GM10248 (cell line): ENCODE measurements at regions not wholly inside any gene's neighbourhood (a gene's known extent, or its start where the extent isn't known, plus 50 kb on each side); places are given as distances from the start of the nearest gene placed in this dataset.

Experiments used
- CTCF ChIA-PET: fragments of 300-600 bp; sonication (Branson Sonifier 250); formaldehyde crosslinking; extraction: SDS; loops from one replicate; lab custom pipeline; 2021; ENCODE audit warnings: antibody characterized with exemption; lab: Yijun Ruan, JAX
- POLR2A ChIA-PET: fragments of 350-650 bp; sonication (Branson Sonifier 250); formaldehyde crosslinking; extraction: SDS; loops from one replicate; lab custom pipeline; 2020; ENCODE audit warnings: antibody characterized with exemption; lab: Yijun Ruan, JAX
- DNase-seq: peaks from one replicate; pipeline ENCODE4 v3.0.0; 2012; ENCODE audit errors: extremely low spot score
- TF ChIP-seq, protein P1 (sequence below): IDR thresholded peaks from 2 replicates; pipeline ENCODE4 v1.5.1; 2012; ENCODE audit warnings: mild to moderate bottlenecking, low read depth; ENCODE audit errors: extremely low read depth, missing control alignments, control extremely low read depth

DNA sequence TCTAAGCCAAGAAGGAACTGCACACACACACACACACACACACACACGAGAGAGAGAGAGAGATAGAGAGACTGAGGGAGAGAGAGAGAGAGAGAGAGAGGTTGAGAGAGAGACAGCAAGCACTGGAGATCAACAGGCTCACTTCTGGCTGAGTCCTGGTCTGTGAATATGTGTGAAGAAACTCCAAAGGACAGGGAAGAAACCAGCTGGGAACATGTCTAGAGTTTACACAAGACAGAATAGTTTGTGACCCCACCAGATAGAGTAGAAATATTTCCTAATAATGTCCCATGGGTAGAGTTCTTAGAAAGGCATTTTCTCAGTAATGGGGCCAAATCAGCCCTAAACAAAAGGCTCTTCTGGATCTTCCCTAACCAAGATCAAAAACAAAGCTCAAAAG lies 155.5 kb upstream of the IGFBP3 start:
- no peak for DNase-seq
- ChIA-PET POLR2A (no interaction called here), CTCF (interaction anchor here (1.0 kb wide), 1 partner anchor 14 kb away, joined by 3 read pairs; no protein-coding TSS in a partner anchor)
- TF ChIP-seq, protein P1, sequence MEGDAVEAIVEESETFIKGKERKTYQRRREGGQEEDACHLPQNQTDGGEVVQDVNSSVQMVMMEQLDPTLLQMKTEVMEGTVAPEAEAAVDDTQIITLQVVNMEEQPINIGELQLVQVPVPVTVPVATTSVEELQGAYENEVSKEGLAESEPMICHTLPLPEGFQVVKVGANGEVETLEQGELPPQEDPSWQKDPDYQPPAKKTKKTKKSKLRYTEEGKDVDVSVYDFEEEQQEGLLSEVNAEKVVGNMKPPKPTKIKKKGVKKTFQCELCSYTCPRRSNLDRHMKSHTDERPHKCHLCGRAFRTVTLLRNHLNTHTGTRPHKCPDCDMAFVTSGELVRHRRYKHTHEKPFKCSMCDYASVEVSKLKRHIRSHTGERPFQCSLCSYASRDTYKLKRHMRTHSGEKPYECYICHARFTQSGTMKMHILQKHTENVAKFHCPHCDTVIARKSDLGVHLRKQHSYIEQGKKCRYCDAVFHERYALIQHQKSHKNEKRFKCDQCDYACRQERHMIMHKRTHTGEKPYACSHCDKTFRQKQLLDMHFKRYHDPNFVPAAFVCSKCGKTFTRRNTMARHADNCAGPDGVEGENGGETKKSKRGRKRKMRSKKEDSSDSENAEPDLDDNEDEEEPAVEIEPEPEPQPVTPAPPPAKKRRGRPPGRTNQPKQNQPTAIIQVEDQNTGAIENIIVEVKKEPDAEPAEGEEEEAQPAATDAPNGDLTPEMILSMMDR = no peak

- no peak for DNase-seq
- ChIA-PET POLR2A (no interaction called here), CTCF (interaction anchor here (1.2 to 1.7 kb wide), 2 partner anchors 11 to 19 kb away, joined by 4 read pairs; no protein-coding TSS in a partner anchor)
- TF ChIP-seq, protein P1 = no peak
Measured at GRCh38 chr7:46072722-46073121, 151.7 kb upstream of the IGFBP3 start.

- no peak for DNase-seq
- TF ChIP-seq, protein P1 = no peak
- ChIA-PET POLR2A (no interaction called here), CTCF (interaction anchor here (0.9 to 1.0 kb wide), 3 partner anchors 10 to 23 kb away, joined by 3 to 4 read pairs (median 3); no protein-coding TSS in a partner anchor)
Measured at GRCh38 chr7:46071601-46072000, 150.5 kb upstream of the IGFBP3 start.

- DNase-seq = no peak
- POLR2A ChIA-PET = no interaction called here
- TF ChIP-seq, protein P1 = no peak
- CTCF ChIA-PET = interaction anchor here (1.0 kb wide), 2 partner anchors 9 to 23 kb away, joined by 3 to 4 read pairs; no protein-coding TSS in a partner anchor
Measured at GRCh38 chr7:46071076-46071475, 150.0 kb upstream of the IGFBP3 start.

DNA sequence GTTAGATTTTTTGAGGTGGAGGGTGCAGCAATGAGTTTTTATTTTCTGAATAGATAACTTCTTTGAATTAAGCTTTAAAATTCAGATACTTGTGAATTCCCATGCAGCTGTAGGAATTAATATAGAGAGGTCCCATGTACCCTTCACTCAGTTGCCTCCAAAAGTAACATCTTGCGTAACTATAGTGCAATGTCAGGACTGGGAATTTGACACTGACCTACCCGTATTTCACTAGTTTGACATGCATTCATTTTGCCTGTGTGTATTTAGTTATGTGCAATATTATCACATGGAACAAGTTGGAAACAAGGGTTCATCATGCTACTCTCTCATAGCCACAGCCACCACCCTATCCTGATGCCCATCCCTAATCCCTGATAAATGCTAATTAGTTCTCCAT lies 147.1 kb upstream of the IGFBP3 start:
- TF ChIP-seq, protein P1 = no peak
- DNase-seq = no peak
- POLR2A ChIA-PET = no interaction called here
- CTCF ChIA-PET = no interaction called here

DNA sequence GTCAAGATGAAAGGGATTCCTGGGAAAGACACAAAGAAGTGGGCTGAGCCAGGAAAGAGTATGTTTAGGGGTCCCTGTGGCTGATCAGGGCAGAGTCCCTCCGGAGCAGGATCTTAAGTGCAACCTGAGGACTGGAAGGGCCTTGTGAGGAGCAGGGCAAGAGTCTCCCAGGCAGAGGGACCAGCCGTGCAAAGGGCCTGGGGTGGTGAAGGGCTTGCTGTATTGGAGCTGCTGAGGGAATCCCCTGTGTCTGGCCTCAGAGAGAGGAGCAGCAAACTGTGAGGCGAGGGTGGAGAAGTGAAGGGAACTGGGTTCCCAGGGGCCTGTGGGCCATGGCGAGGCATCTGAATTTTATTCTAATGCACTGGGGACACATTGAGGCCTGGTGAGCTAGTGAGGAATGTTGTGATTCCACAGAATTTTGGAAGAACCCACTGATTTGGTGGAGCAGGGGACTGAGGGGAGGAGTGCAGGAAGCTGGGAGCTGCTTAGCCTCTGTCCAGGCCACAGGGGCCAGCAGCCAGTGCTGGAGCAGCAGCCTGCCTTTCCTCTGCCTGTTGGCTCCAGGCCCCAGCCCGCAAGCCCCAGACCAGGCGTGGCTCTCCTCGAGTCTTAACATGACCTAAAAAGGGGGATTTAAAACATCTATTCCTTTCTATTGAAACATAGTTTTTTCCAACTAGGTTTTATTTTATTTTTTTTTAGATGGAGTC lies 138.4 kb upstream of the IGFBP3 start:
- ChIA-PET POLR2A (no interaction called here), CTCF (interaction anchor here (1.0 kb wide), 1 partner anchor 9 kb away, joined by 3 read pairs; no protein-coding TSS in a partner anchor)
- TF ChIP-seq, protein P1 = no peak
- DNase-seq = no peak
